ENCODE measurements at regions not wholly inside any gene's neighbourhood (a gene's known extent, or its start where the extent isn't known, plus 50 kb on each side); places are given as distances from the start of the nearest gene placed in this dataset.

DNA sequence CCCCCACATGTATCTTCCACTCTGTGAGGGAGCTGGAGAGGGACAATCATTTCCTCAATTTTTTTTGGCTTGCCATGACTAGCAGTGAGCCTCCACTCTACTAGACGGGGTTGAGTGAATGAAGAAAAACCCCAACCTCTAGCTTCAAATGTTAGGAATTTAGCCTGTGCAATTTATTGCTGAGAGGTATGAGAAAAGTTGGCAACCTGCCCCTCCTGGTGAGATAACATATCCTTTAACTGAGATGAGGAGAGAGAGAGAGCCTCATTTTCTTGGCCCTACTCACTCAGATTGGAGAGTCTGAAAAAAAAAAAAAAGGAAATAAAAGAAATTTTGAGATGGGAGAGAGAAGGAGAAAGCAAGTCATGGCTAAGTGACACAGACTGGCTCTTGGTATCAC lies 218.2 kb upstream of the CARD18 start:
- TF ChIP-seq, protein P1, sequence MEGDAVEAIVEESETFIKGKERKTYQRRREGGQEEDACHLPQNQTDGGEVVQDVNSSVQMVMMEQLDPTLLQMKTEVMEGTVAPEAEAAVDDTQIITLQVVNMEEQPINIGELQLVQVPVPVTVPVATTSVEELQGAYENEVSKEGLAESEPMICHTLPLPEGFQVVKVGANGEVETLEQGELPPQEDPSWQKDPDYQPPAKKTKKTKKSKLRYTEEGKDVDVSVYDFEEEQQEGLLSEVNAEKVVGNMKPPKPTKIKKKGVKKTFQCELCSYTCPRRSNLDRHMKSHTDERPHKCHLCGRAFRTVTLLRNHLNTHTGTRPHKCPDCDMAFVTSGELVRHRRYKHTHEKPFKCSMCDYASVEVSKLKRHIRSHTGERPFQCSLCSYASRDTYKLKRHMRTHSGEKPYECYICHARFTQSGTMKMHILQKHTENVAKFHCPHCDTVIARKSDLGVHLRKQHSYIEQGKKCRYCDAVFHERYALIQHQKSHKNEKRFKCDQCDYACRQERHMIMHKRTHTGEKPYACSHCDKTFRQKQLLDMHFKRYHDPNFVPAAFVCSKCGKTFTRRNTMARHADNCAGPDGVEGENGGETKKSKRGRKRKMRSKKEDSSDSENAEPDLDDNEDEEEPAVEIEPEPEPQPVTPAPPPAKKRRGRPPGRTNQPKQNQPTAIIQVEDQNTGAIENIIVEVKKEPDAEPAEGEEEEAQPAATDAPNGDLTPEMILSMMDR (IDR thresholded peaks at IDR 0.05; ENCODE audit: poor library complexity, severe bottlenecking): no peak
- TF ChIP-seq RAD21 (conservative IDR thresholded peaks at IDR 0.05): no peak
